Colonic mucosa (tissue), 4 donors: ENCODE measurements at regions not wholly inside any gene's neighbourhood (a gene's known extent, or its start where the extent isn't known, plus 50 kb on each side); places are given as distances from the start of the nearest gene placed in this dataset.

Experiments
- DNase-seq: peaks from one replicate; pipeline ENCODE4 v3.0.0-alpha.2; 2020
- H3K27ac ChIP-seq: fragments of 200-600 bp; one replicate; pipeline ENCODE4 v1.8.0; 2021
- H3K27me3 ChIP-seq: fragments of 200-600 bp; one replicate; pipeline ENCODE4 v1.8.0; 2021
- H3K36me3 ChIP-seq: fragments of 200-600 bp; one replicate; pipeline ENCODE4 v1.8.0; 2021
- H3K4me1 ChIP-seq: fragments of 200-600 bp; one replicate; pipeline ENCODE4 v1.8.0; 2021; ENCODE audit warnings: mild to moderate bottlenecking
- H3K4me3 ChIP-seq: fragments of 200-600 bp; one replicate; pipeline ENCODE4 v1.8.0; 2021
- H3K9ac ChIP-seq, 2 donors: one replicate each; pipeline ENCODE4 v1.7.0; 2013; ENCODE audit warnings: control low read depth in 2 of 2, low read depth in 2 of 2, low read length in 2 of 2
- H3K9me3 ChIP-seq: fragments of 200-600 bp; one replicate; pipeline ENCODE4 v1.8.0; 2021
- CTCF ChIP-seq: fragments of 200-600 bp; IDR thresholded peaks from one replicate; pipeline ENCODE4 v1.8.0; 2022; ENCODE audit warnings: antibody characterized with exemption, mild to moderate bottlenecking
- intact Hi-C: fragments of 100-400 bp; cut with DNase I; formaldehyde crosslinking; loops from one replicate; pipeline ENCODE4 v1.14.1; 2022
- donor health status: healthy.
- donor health status: DM: no; HTN: no; CAD: no.
- donor health status: DM: no; HTN: no; CAD: no.

DNA sequence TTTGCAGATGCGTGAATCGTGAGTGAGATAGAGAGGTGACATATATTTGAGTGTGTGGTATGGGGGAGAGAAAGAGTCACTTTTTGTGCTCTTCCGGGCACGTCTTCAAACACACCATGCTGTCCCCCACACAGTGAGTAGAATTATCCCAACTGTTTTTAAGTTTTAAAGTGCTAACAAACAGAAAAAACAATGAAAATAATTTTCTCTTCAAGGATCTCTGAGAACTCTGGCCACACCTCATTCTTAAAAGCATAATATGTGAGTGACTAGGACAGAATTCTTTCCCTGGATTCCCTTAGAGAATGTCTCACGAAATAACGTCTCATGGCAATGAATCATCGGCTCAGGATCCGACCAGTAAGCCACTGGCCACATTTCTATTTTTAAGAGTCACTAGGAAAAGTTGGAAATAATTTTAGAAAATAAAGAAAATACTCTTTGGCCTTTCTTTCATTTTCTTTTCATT, 235.7 kb upstream of the ZNF217 start:
- TF ChIP-seq CTCF = no peak
- no peak for DNase-seq
- no peak overlapping the region for H3K4me3 ChIP-seq
- H3K9me3 ChIP-seq = no peaks in the 10 kb centered on the region
- no peaks in the 10 kb centered on the region for H3K27me3 ChIP-seq
- H3K36me3 ChIP-seq = no peaks in the 10 kb centered on the region
- intact Hi-C loops = no loop called here
- no peaks in the 10 kb centered on the region for H3K4me1 ChIP-seq
- peak overlapping the region; percentile 67 for H3K27ac ChIP-seq
- H3K9ac ChIP-seq = peak overlapping the region; percentile 41 to 79

- intact Hi-C loops = no loop called here
- Histone ChIP-seq H3K4me1 (no peaks in the 10 kb centered on the region), H3K9ac (peak overlapping the region in 1 of 2 donors; percentile 79), H3K4me3 (no peak overlapping the region), H3K9me3 (no peaks in the 10 kb centered on the region), H3K36me3 (no peaks in the 10 kb centered on the region), H3K27ac (peak overlapping the region; percentile 67), H3K27me3 (no peaks in the 10 kb centered on the region)
- DNase-seq = peak; percentile 49
- no peak for TF ChIP-seq CTCF
These were observed 235.1 kb upstream of the ZNF217 start for GRCh38 chr20:53828682-53829254.

DNA sequence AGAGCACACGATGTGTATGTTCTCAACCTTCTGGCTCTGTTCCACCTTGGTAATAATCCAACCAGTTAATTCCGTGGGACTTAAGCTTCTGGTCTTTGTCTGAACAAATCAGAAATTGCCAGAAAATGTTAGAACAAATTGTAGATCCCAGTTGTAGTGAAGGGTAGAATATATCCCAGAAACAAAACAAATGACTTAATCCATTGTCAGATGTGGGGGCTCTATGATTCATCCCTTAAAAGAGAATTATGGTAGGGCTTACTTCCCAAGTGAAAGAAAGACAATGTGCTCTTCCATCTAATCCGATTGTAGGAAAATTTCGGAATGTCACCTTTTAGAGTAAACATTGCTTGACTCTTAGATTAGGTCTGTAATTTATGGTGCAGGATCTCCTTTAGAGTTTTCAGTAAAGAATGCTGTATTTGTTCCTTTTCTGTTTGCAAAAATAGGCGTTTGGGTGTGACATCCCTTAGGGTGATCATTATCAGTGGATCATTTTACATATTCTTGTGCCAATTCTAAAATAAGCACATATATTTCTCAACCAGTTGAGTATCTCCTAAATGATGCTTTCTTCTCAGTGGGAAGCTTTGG, 234.5 kb upstream of the ZNF217 start:
- H3K9ac ChIP-seq = no peak overlapping the region
- no peak for DNase-seq
- no peaks in the 10 kb centered on the region for H3K4me1 ChIP-seq

GRCh38 chr20:53827292-53828087, 233.9 kb upstream of the ZNF217 start:
- Histone ChIP-seq H3K36me3 (no peaks in the 10 kb centered on the region), H3K9me3 (no peaks in the 10 kb centered on the region), H3K4me1 (no peaks in the 10 kb centered on the region), H3K27ac (peak overlapping the region; percentile 67), H3K9ac (no peak overlapping the region), H3K27me3 (no peaks in the 10 kb centered on the region), H3K4me3 (no peak overlapping the region)
- no peak for TF ChIP-seq CTCF
- intact Hi-C loops = no loop called here
- no peak for DNase-seq

More for the DNA sequence above, 234.5 kb upstream of the ZNF217 start:
- Histone ChIP-seq H3K27me3 (no peaks in the 10 kb centered on the region), H3K27ac (peak overlapping the region; percentile 67), H3K36me3 (no peaks in the 10 kb centered on the region), H3K4me3 (no peak overlapping the region), H3K9me3 (no peaks in the 10 kb centered on the region)
- no peak for TF ChIP-seq CTCF
- intact Hi-C loops = no loop called here

DNA sequence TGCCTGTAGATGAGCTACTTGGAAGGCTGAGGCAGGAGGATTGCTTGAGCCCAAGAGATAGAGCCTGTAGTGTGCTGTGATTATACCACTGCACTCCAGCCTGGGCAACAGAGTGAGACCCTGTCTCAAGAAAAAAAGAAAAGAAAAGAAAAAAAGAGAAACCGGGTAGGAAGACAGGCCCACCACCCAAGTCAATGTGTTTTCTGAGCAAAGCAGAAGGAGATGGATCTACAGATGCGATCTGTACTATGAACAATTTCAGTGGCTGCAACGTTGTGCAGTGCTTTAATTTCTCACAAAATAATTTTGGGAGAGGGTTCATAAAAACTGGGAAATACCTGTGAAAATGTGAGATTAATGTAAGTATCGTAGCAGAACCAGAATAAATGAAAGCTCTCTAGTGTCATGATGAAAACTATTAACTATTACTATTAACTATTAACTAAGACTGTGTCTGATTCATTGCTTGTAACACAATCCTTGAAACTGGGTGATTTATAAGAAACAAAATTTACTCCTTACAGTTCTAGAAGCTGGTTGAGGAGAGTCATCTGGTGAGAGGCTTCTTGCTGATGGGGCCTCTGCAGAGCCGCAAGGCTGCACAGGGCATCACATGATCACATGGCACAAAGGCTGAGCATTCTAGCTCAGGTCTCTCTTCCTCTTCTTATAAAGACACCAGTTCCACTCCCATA, 233.1 kb upstream of the ZNF217 start:
- Histone ChIP-seq H3K27ac (no peak overlapping the region), H3K36me3 (no peaks in the 10 kb centered on the region), H3K9ac (no peak overlapping the region), H3K9me3 (no peaks in the 10 kb centered on the region), H3K27me3 (no peaks in the 10 kb centered on the region), H3K4me1 (no peaks in the 10 kb centered on the region), H3K4me3 (no peak overlapping the region)
- DNase-seq = no peak
- intact Hi-C loops = no loop called here
- no peak for TF ChIP-seq CTCF
